Mesenchymal stem cell (in vitro differentiated cells and primary cell): ENCODE measurements at regions not wholly inside any gene's neighbourhood (a gene's known extent, or its start where the extent isn't known, plus 50 kb on each side); places are given as distances from the start of the nearest gene placed in this dataset.

Experiments used
- DNase-seq: peaks from one replicate; pipeline ENCODE4 v3.0.0-alpha.2; 2013
- H2AFZ ChIP-seq: one replicate; pipeline ENCODE4 v1.6.1; 2013; ENCODE audit warnings: low read depth, mild to moderate bottlenecking, control low read depth, inconsistent platforms, low read length, moderate library complexity
- H2AK5ac ChIP-seq: 2 replicates; pipeline ENCODE4 v1.6.1; 2013; ENCODE audit warnings: low read length, moderate library complexity, mild to moderate bottlenecking, inconsistent platforms; ENCODE audit not compliant: severe bottlenecking
- H2BK120ac ChIP-seq: one replicate; pipeline ENCODE4 v1.6.1; 2013; ENCODE audit warnings: low read depth, mild to moderate bottlenecking, inconsistent platforms, low read length, moderate library complexity
- H2BK12ac ChIP-seq, 2 experiments: one replicate each; pipeline ENCODE4 v1.6.1; 2013; ENCODE audit warnings: inconsistent platforms in 2 of 2, low read length in 2 of 2, mild to moderate bottlenecking in 2 of 2, moderate library complexity in 2 of 2, control low read depth in 1 of 2
- H2BK15ac ChIP-seq: one replicate; pipeline ENCODE4 v1.6.1; 2013; ENCODE audit warnings: mild to moderate bottlenecking, low read depth, inconsistent platforms; ENCODE audit not compliant: poor library complexity, severe bottlenecking
- H2BK5ac ChIP-seq: 2 replicates; pipeline ENCODE4 v1.6.1; 2013; ENCODE audit warnings: low read depth, mild to moderate bottlenecking, low read length, control low read depth, inconsistent platforms; ENCODE audit not compliant: poor library complexity, severe bottlenecking
- H3K14ac ChIP-seq, 2 experiments: one replicate each; pipeline ENCODE4 v1.6.1; 2013; ENCODE audit warnings: inconsistent platforms in 2 of 2, low read length in 2 of 2, control low read depth in 1 of 2, mild to moderate bottlenecking in 1 of 2, moderate library complexity in 1 of 2
- H3K18ac ChIP-seq, 2 experiments: one replicate each; pipeline ENCODE4 v1.6.1; 2013; ENCODE audit warnings: inconsistent platforms in 2 of 2, low read length in 2 of 2, control low read depth in 1 of 2, low read depth in 1 of 2, mild to moderate bottlenecking in 1 of 2
- H3K23ac ChIP-seq, 2 experiments: one replicate each; pipeline ENCODE4 v1.6.1; 2013; ENCODE audit warnings: inconsistent platforms in 2 of 2, low read length in 2 of 2, mild to moderate bottlenecking in 2 of 2, moderate library complexity in 2 of 2, control low read depth in 1 of 2
- H3K27ac ChIP-seq: 2 replicates; pipeline ENCODE4 v1.5.1; 2013; ENCODE audit warnings: mild to moderate bottlenecking, moderate library complexity, low read length, control low read depth, inconsistent platforms; ENCODE audit not compliant: poor library complexity, severe bottlenecking
- H3K27me3 ChIP-seq, 2 experiments: 2 replicates each; pipeline versions ENCODE4 v1.6.1 to v1.7.0; 2013; ENCODE audit warnings: low read length in 2 of 2, mild to moderate bottlenecking in 2 of 2, moderate library complexity in 2 of 2, control low read depth in 1 of 2, inconsistent platforms in 1 of 2; ENCODE audit not compliant: control insufficient read depth in 1 of 2, insufficient read depth in 1 of 2
- H3K36me3 ChIP-seq, 2 experiments: 2 replicates each; pipeline versions ENCODE4 v1.6.1 to v1.7.0; 2013; ENCODE audit warnings: low read length in 2 of 2, control low read depth in 1 of 2, inconsistent platforms in 1 of 2, low read depth in 1 of 2, mild to moderate bottlenecking in 1 of 2; ENCODE audit not compliant: insufficient read depth in 2 of 2, control insufficient read depth in 1 of 2
- H3K4ac ChIP-seq, 2 experiments: one replicate each; pipeline ENCODE4 v1.6.1; 2013; ENCODE audit warnings: inconsistent platforms in 2 of 2, low read length in 2 of 2, mild to moderate bottlenecking in 2 of 2, moderate library complexity in 2 of 2, control low read depth in 1 of 2, low read depth in 1 of 2
- H3K4me1 ChIP-seq: 2 replicates; pipeline ENCODE4 v1.6.1; 2013; ENCODE audit warnings: low read depth, low read length, control low read depth; ENCODE audit not compliant: control insufficient read depth, insufficient read depth
- H3K4me2 ChIP-seq: 2 replicates; pipeline ENCODE4 v1.6.1; 2013; ENCODE audit warnings: low read length, mild to moderate bottlenecking, inconsistent platforms; ENCODE audit not compliant: poor library complexity, severe bottlenecking
- H3K4me3 ChIP-seq, 2 experiments: 2 replicates each; pipeline versions ENCODE4 v1.5.1 to v1.7.0; 2013; ENCODE audit warnings: low read length in 2 of 2, mild to moderate bottlenecking in 2 of 2, control low read depth in 1 of 2, low read depth in 1 of 2; ENCODE audit not compliant: insufficient read depth in 1 of 2
- H3K79me1 ChIP-seq: replicated peaks from 2 replicates; pipeline ENCODE4 v1.6.1; 2013; ENCODE audit warnings: mild to moderate bottlenecking, control low read depth, low read length, inconsistent platforms; ENCODE audit not compliant: poor library complexity, severe bottlenecking
- H3K9ac ChIP-seq: 2 replicates; pipeline ENCODE4 v1.7.0; 2013; ENCODE audit warnings: mild to moderate bottlenecking, low read length, moderate library complexity
- H3K9me3 ChIP-seq: 2 replicates; pipeline ENCODE4 v1.7.0; 2013; ENCODE audit warnings: mild to moderate bottlenecking, low read length; ENCODE audit not compliant: control insufficient read depth
- H4K8ac ChIP-seq: one replicate; pipeline ENCODE4 v1.6.1; 2013; ENCODE audit warnings: inconsistent platforms, mild to moderate bottlenecking, low read length, moderate library complexity
- H4K91ac ChIP-seq: one replicate; pipeline ENCODE4 v1.6.1; 2013; ENCODE audit warnings: mild to moderate bottlenecking, low read length, inconsistent platforms
- WGBS: methylation state at CpG from one replicate; pipeline ENCODE4 v1.1.7; 2013; ENCODE audit warnings: mixed read lengths; 5-methylcytosine and 5-hydroxymethylcytosine counted together

DNA sequence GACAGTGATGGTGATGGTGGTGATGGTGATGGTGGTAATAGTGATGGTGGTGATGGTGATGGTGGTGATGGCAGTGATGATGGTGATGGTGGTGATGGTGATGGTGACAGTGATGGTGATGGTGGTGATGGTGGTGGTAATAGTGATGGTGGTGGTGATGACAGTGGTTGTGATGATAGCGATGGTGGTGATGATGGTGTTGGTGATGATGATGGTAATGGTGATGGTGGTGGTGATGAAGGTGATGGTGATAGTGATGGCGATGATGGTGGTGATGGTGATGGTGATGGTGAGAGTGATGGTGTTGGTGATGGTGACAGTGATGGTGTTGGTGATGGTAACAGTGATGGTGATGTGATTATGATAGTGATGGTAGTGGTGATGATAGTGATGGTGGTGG, 94.3 kb downstream of the ASB1 start:
- Histone ChIP-seq H3K4ac (no peak overlapping the region), H3K4me3 (no peak overlapping the region), H3K4me1 (no peaks in the 10 kb centered on the region), H3K27me3 (no peaks in the 10 kb centered on the region), H3K36me3 (no peaks in the 10 kb centered on the region), H2BK12ac (no peak overlapping the region), H4K91ac (no peak overlapping the region), H2AFZ (no peak overlapping the region), H3K27ac (no peak overlapping the region), H3K9ac (no peak overlapping the region), H3K14ac (no peak overlapping the region), H3K23ac (no peak overlapping the region), H2BK5ac (no peak overlapping the region), H3K9me3 (peaks cover 16% of the 10 kb centered on the region), H2BK15ac (no peak overlapping the region), H3K4me2 (no peak overlapping the region), H2BK120ac (no peak overlapping the region), H3K18ac (no peak overlapping the region), H2AK5ac (no peak overlapping the region), H4K8ac (peak overlapping the region; percentile 9), H3K79me1 (no peaks in the 10 kb centered on the region)
- WGBS = 95% methylated on average over 2 of the region's 2 CpGs
- DNase-seq = no peak

DNA sequence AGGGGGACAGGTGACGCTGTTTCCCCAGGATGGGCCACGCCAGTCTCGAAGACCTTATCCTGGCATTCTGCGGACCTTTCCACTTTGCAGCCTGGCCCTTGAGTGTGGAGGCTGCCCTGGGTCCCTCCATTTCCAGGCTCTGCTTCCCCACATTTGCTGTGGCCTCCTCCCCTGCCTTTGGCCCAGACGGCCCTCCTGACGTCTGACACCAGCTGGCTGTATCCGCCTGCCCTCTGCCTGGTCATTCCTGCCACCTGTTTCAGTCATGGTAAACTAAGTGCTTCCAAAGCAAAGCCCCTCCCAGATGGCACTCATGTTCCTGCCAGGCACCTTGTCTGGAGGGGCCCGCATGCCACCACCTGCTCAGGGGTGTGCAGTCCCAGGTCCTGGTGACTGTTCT, 95.1 kb downstream of the ASB1 start:
- H3K18ac ChIP-seq = no peak overlapping the region
- H3K4me1 ChIP-seq = no peaks in the 10 kb centered on the region
- no peak overlapping the region for H2BK5ac ChIP-seq
- H2BK12ac ChIP-seq = no peak overlapping the region
- no peak overlapping the region for H2AFZ ChIP-seq
- no peak overlapping the region for H3K4me2 ChIP-seq
- WGBS = 91% methylated on average over 8 of the region's 8 CpGs
- H3K4me3 ChIP-seq = no peak overlapping the region
- no peak overlapping the region for H4K8ac ChIP-seq
- H3K4ac ChIP-seq = no peak overlapping the region
- peaks cover 9% of the 10 kb centered on the region for H3K9me3 ChIP-seq
- no peak overlapping the region for H2AK5ac ChIP-seq
- H3K14ac ChIP-seq = no peak overlapping the region
- no peaks in the 10 kb centered on the region for H3K79me1 ChIP-seq
- no peak overlapping the region for H2BK120ac ChIP-seq
- no peak overlapping the region for H3K27ac ChIP-seq
- H3K9ac ChIP-seq = no peak overlapping the region
- H2BK15ac ChIP-seq = no peak overlapping the region
- no peak overlapping the region for H4K91ac ChIP-seq
- H3K27me3 ChIP-seq = no peaks in the 10 kb centered on the region
- DNase-seq = no peak
- no peaks in the 10 kb centered on the region for H3K36me3 ChIP-seq
- no peak overlapping the region for H3K23ac ChIP-seq

GRCh38 chr2:238523158-238524110, 96.7 kb downstream of the ASB1 start:
- peak overlapping the region; percentile 61 for H3K9ac ChIP-seq
- H4K8ac ChIP-seq = no peak overlapping the region
- H3K36me3 ChIP-seq = no peaks in the 10 kb centered on the region
- no peak overlapping the region for H3K27ac ChIP-seq
- H3K9me3 ChIP-seq = no peaks in the 10 kb centered on the region
- H3K23ac ChIP-seq = no peak overlapping the region
- H2BK12ac ChIP-seq = no peak overlapping the region
- H3K4me1 ChIP-seq = no peaks in the 10 kb centered on the region
- H3K14ac ChIP-seq = no peak overlapping the region
- H3K4me2 ChIP-seq = no peak overlapping the region
- H2AK5ac ChIP-seq = no peak overlapping the region
- H3K4me3 ChIP-seq = peak overlapping the region in 1 of 2 experiments; percentile 40
- H3K4ac ChIP-seq = no peak overlapping the region
- no peak overlapping the region for H2BK15ac ChIP-seq
- H2AFZ ChIP-seq = no peak overlapping the region
- 80% methylated on average over 39 of the region's 40 CpGs for WGBS
- H2BK5ac ChIP-seq = no peak overlapping the region
- no peak for DNase-seq
- no peak overlapping the region for H2BK120ac ChIP-seq
- no peaks in the 10 kb centered on the region for H3K27me3 ChIP-seq
- no peaks in the 10 kb centered on the region for H3K79me1 ChIP-seq
- no peak overlapping the region for H3K18ac ChIP-seq
- H4K91ac ChIP-seq = no peak overlapping the region

DNA sequence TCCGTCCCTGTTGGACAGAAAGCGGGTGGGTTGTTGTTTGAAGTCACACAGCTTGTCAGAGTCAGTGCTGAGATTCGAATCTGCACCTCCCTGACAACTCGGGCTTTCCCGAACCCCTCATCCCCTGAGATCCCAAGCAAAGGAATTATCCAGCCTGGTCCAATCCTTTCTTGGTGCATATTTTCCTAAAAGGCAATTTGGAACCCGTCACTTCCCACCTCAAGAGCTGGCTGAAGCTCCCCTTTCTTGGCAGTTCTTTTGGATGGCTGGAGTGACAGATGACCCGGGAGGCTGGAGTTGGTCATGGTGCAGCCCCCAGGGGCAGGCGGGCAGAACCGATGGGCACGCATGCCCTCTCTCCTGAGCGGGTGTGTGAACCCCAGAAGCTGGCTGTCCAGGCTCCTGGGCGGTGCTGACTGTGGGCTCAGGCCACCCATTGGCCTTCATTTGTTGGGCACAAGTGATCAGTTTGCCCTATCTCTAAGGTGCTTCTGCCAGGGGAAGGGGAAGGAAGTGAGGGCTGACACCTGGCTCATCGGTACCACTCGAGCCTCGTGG, 97.8 kb downstream of the ASB1 start:
- Histone ChIP-seq H4K8ac (no peak overlapping the region), H2BK120ac (no peak overlapping the region), H3K36me3 (no peaks in the 10 kb centered on the region), H3K4ac (no peak overlapping the region), H3K27ac (no peak overlapping the region), H3K27me3 (no peaks in the 10 kb centered on the region), H4K91ac (no peak overlapping the region), H3K9ac (no peak overlapping the region), H2BK15ac (no peak overlapping the region), H3K79me1 (no peaks in the 10 kb centered on the region), H3K4me1 (no peaks in the 10 kb centered on the region), H3K4me2 (no peak overlapping the region), H2BK5ac (no peak overlapping the region), H2BK12ac (no peak overlapping the region), H2AK5ac (no peak overlapping the region), H3K9me3 (no peaks in the 10 kb centered on the region), H3K14ac (no peak overlapping the region), H2AFZ (no peak overlapping the region), H3K18ac (no peak overlapping the region), H3K4me3 (no peak overlapping the region), H3K23ac (no peak overlapping the region)
- no peak for DNase-seq
- WGBS = 89% methylated on average over 15 of the region's 15 CpGs
